ENCODE measurements at regions not wholly inside any gene's neighbourhood (a gene's known extent, or its start where the extent isn't known, plus 50 kb on each side); places are given as distances from the start of the nearest gene placed in this dataset.

DNA sequence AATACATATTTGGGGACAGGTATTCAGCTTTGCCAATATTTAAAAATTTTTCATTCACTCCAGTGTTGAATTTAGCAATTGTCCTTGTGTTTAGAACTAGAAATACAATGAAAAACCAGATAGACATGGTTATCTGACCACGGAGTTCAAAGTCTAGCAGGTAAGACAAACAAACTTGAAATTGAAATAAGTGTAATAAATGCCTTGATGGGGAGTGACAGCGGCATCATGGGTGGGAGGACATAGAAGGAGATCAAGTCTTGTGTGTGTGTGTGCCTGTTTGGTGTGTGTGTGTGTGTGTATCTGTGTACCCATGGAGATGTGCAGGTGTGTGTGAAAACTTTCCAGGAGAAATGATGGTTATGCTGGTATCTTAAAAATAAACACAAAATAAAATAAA, 750.0 kb upstream of the CITED2 start:
- DNase-seq: no peak

DNA sequence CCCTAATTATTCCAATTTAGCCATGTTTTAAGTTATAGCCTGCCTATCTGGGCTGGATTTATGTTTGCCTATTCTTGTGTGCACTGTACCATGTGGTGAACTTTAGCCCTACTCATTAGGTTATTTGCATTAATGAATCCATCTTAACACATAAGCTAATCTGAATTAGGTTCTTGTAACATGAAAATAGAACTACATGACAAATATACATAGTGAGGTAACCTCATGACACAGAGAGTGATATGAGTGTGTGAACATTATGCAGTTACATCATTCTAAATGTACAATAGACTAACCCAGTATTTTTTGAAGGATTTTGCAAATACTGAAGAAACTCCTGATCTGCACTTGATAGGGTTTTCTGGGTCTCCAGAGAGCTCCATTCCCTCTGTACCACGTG, 733.7 kb upstream of the CITED2 start:
- no peak for DNase-seq

DNA sequence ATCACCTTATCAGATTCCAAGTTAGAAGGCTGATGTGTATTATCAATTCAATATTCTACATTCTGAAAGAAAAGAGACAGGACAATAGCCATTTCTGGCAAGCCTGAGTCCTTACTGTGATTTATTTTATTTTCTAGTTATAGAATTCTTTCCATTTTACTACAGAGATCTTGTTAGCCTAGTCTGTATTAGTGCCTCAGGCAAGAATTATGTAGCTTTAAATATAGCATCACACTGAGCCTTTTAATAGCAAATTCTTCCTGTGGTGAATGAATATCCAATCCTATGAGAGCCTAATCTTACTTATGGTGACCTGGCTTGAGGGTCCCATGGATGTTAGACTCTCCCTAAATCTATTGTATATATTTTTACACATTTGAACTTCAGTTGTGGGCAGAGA, 732.8 kb upstream of the CITED2 start:
- no peak for DNase-seq

DNA sequence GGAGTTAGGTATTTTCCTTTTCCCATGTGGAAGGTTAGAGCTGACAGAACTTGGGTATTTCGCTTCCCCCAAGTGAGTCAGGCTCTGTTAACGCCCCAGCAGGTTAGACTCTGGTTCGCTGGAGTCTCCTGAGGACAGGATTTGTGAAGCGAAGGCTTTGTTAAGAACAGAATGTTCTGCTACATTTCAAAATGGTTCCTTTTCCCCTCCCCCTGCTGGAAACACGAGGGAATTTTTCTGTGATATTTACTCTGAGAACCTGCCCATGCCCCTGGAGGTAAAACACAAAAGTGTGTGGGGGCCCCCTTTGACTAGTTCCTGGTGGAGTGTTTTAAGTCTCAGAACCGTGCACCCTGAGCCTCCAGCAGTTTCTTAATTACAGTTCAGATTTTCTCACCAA, 731.4 kb upstream of the CITED2 start:
- DNase-seq: no peak

DNA sequence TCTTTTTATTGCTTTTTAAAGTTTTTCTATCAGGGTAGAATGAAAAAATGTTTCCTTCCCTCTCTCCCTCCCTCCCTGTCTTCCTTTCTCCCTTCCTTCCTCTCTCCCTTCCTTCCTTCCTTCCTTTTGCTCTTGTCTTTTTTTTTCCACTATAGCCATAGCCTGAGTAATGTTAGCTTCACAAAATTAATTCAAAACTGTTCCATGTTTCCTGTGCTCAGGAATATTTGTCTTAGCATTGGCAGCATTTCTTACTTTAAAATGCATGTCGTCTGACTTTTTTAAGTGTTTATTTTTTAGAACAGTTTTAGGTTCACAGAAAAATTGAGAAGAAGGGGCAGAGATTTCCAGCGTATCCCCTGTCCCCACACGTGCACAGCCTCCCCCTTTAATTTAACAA, 730.8 kb upstream of the CITED2 start:
- DNase-seq: no peak

DNA sequence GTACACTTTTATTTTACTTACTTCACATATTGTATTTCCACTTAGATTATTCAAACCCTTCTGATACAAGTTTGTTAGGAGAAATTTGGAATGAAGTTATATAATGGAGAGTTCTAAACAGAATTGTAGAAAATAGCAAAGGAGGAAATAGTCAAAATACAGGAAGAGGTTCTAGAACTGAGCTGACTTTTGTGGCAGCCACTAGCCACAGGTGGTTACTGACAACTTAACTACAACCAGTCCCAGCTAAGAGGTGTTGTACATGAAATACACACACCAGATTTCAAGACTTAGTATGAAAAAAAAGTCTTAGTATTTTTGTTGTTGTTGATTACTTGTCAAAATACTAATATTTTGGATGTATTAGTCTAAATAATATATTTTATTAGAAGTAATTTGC, 727.4 kb upstream of the CITED2 start:
- DNase-seq: no peak

DNA sequence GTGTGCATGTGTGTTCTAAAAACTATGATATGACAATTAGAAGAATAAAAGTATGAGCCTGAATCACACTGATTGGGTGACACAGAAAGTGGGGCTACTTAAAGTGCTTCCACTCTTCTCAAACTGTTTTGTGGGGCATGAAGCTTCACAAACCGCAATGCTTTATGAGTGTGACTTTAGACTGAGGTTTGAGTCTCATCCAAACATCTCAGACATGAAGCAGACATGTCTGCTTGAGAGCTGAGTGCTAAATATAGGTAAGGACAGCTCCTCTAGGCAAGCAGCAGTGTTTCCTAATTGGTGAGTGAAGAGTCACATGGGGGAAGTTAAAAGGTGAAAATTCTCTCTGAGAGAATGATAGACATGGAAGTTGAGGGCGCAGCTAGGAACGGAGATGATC, 726.9 kb upstream of the CITED2 start:
- DNase-seq: no peak

DNA sequence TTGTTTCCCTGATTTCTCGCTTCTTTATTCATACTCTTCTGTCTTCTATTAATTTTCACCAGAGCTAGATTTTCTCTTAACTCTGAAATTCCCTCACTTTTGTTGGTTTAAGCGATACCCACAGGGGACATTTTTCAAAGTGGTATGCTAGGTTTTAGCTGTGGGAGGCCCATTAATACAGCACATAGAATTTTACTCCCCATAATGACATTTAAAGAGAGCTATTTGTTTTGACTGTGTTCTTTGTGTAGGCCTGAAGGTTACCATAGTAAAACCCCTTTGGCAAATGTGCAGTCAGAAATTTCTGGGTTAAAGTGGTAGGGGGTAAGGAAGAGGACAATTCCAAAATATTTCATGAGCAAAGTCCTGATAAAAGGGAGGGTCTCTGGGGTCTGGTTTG, 721.1 kb upstream of the CITED2 start:
- DNase-seq: no peak

DNA sequence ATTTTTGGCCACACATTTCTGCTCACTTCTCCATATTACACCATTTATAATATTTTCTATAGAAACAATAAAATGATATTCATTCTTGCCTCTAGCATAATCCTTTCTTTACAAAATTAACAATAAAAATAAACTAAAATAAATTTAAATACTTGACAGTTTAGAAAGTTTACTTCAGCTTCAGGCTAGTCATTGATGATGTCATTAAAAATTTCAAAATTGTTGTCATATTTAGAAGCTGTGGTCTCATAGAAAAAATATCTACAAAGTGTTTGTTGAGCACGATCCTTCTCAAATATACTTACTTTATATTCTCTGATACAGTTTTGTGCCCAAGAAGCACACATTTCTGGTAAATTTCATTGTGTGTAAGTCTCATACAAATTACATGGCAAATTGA, 717.4 kb upstream of the CITED2 start:
- DNase-seq: no peak

DNA sequence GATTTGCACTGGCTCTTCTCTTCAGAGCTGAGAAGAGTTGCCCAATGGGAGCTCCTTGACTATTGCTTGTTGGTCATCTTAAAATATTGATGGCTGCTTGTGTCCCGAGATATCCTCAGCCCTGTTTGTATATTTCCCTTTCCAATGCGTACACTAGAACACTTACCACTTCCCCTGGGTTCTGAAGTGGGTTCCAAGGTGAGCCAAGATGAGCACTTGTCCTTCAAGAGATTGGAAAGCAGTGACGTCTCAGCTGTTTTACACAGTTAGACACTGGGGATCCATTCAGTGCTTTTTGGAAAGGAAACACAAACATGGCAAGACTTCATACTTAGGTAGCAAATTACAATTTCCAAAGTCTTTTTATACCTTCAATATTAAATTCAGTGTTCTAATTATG, 716.4 kb upstream of the CITED2 start:
- no peak for DNase-seq

DNA sequence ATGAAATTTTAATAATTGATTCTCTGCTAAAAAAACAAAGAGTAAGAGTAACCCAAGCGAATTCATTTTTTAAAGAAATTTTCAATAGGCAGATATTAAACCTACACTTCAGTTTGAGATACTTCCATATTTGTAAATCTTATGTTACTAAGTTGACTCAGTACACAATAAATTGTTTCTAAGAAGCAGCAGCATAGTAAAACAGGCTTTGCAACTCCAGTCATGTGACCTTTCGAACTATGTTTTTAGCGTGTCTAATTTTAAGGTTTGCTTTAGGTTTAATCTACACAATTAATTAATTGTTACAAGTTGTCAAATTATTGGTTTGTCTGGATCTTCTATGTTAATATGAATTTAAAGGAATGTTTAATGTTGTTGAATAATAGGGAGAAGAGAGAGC, 708.9 kb upstream of the CITED2 start:
- no peak for DNase-seq

DNA sequence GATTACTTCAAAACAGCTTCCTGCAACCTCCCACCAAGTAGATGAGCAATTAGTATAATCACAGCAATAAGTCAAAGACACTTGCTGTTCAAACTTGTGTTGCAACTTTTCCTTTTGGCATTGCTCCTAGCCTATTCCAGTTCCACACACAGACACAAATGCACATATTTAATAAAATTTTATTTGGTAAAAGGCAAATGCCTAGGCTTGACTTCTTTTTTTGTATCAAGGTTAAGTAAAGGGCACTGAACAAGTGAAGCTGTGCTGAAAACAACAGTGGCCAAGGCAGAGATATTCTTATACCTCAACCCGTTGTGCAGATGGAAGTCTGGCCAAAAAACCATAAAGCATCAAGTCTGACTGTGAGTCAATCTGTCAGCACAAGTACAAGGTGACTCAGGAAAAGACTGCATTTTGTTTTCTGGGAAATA, 708.4 kb upstream of the CITED2 start:
- no peak for DNase-seq

DNA sequence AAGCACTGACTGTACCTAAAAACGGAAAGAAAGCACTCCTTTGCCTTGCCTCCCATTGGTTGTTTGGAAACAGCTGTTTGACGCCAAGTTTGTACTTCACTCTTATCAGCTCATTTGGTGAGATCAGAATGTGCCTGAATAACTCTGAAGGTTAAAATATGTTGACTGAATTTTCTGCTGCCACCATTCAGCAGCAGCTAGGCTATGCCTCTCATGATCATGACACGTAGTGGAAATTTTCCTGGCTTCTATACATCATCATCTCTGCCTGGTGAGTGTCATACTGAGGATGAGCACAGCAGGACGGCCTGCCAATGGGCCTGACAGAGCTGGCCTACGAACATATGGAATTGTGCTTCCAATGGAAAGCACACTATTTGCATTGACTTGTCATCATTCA, 704.9 kb upstream of the CITED2 start:
- no peak for DNase-seq

DNA sequence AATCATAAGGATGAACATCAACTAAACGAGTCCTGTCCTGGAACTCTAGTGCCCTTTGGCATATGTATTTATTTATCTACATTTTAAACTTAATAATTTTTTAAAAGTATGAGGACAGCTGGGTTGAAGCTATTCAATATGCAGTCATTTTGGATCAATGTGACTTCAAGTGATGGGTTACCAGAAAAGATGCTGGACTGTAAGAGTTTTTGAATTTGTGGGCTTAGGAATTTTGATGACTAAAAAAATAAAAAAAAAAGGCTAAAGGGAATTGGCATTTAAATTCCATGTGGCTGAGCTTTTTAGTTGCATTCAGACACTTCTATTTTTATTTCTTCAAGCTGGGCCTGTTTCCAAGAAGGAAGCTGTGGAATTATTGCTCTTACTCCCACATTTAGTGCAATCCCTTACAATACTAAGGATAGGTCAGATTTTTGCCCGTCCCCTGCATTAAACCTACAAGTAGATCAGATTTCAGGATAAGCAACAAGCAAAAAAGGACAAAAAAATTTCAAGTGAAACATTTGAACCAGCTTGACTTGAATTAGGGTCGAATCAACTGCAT, 704.2 kb upstream of the CITED2 start:
- DNase-seq: no peak

DNA sequence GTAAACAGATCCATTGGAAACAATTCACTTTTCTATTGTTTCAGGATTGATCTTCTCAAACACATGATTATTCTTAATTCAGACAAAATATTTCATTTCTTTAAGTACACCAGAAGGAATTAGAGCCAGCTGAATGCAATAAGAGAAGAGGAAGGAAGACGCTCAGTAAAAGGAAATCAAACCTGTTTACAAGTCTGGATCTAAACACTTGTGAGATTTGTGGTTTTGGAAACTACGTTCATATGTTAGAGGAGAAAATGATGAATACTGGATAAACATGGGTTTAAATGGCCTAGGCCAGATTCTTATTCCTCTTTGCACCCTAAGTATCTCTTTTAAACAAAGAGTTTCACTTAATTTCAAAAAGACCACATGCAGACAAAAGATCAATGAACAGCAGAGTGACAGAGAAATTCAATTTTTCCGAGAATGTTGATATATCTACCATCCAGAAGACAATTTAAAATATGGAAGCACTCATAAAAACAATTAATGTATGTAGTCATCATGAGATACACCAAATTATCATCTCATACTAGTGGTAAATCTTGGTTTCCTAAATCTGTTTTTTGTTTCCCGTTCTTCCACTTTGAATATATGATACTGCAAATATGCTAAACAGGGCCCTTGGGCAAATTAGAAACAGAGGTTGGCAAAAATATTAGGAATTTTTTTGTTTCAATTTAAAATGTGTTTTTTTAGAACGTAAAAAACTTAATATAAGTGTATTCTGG, 703.5 kb upstream of the CITED2 start:
- DNase-seq: no peak

DNA sequence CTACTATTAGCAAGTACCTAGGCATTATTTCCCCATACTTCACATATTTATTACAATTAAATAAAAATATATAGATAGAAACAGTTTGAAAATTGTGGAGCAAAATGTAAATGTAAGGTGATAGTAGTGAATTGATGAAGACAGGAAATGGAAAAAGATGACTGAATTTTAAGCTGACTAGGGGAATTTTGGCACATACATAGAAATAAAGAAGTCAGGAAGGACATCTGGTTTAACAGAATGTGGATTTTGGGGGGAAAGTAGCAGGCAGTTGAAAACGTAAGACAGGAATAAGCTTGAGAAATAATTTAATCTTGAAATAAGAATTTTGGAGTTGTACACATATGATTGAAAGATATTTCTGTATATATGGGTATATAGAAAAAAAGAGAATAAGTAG, 701.7 kb upstream of the CITED2 start:
- no peak for DNase-seq

DNA sequence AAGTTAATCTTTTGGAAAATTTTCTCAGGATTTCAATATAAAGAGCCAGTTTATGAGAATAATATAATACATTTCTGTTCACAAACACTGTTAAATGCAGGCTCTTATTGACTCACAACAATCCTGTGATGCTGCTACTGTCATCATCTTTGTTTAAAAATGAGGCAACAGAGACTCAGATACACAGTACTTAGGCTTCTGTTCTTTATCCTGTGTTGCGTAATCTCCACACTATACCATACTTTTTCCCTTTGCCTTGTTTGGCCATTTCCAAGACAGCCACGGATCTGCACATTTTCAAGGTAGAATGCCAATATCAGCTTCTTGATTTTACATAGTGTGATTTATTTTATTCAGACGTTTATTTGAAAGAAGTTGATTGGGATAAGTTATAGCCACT, 699.0 kb upstream of the CITED2 start:
- no peak for DNase-seq

DNA sequence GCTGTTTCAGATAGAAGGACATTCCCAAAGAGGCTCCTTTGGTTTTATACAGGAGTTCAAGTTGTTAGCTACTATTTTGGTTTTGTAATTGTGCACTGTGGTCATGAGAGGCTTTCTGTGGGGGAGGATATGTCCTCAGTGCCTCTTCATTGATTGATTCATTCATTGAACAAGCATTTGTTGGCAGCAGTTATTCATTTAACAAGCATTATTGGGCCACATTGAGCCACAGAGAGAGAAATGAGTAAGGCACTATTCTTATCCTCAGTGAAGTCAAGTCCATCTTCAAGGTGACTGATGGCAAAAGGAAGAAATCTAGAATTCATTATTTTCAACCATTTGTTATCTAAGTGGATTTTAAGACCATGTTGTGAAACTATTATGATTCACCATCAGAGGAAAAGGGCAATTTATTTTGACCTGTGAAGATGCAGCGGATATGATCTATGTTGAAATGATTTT, 697.2 kb upstream of the CITED2 start:
- DNase-seq: no peak

DNA sequence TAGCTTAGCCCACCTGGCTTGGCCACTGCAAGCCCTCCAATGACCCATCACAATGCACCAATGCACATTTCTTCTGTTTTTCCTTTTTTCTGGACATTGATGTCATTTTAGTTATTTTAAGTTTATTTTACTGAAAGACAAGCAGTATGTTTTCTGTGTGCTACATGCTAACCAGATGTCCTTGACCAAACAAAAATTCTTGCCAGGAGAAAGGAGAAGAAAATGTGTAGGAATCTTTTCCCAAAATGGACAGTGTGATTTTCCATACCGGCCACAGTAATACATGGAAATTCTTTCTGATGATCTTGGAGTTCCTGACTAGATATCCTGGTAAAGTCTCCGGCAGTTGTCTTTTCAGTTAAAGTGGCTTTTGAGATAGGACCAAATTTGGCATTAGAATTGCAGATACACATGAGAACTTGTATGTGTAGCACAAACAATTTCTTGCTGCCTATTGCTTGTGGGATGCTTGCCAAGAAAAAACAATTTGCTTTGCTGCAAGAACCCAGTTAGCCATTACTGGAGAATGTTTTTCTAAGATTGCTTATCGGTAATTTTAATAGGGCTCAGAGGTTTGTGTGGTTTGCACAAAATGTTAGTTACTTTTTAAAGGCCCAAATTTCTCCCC, 696.5 kb upstream of the CITED2 start:
- DNase-seq: no peak

DNA sequence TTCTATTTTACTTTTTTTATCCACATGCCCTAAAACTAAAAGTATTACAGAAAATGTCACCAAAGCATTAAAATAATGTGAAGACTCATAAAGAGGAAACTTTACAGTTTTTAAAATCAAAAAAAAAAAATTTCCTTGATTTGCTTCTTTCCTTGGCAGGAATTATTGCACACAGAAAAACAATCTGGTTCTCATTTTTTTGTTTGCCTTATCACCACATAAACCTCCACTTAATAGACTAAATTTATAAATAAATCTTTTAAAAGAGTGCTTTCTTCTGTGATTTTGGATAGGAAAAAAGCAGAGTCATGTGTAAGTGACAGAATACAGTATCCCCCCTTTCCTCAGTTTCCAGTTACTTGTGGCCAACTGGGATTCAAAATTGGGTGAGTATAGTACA, 695.1 kb upstream of the CITED2 start:
- DNase-seq: no peak

DNA sequence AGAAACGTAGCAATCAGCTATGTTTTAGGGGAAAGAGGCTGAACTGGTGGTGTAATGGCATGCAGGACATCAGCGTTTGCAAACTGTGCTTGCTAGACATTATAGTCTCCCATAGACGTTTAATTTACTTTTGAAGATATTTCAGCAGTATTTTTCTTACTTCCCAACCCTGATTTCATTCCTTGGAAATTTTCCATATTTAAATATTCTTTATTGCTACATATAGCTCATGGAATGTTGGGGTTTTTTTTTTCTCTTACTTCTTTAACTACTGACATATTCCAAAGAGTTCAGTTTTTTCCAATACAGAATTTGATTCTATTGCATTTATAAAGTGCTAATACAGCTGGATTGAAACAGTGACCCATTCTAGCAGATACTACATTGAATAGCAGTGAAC, 694.4 kb upstream of the CITED2 start:
- no peak for DNase-seq

DNA sequence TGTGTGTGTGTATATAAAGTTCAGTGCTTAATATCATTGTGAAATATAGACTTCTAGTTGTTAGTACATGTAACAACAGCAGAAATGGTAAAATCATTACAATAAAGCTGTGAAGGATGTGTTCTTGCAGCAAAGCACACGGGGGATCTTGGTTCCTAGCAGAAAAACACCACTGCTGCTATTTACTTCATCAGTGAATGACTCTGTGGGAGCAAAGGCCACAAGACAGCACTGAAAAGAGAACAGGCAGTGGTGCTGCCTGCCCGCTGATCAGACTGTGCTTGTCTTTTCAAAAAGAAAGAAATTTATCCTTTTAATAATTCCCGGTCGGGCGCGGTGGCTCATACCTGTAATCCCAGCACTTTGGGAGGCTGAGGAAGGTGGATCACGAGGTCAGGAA, 689.9 kb upstream of the CITED2 start:
- no peak for DNase-seq

DNA sequence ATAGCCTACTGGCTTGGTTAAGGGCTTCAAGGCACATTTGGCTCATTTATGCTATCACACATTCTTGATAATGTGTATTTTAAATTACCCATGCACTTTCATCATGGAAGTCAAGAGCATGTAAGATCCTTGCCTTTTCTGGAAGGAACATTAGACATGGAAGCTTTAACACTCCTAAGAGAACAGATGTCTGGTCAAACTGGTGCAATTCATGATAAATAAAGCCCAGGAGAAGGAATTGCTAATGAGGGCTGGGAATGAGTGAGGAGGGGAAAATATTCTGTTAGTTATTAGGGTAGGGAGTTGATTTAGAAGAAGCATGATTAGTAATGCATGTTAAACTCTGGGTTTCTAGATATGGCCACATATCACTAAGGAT, 688.6 kb upstream of the CITED2 start:
- no peak for DNase-seq

All from NCI-H2029 (cell line).